ENCODE measurements at regions not wholly inside any gene's neighbourhood (a gene's known extent, or its start where the extent isn't known, plus 50 kb on each side); places are given as distances from the start of the nearest gene placed in this dataset.

- TF ChIP-seq CTCF (conservative IDR thresholded peaks at IDR 0.05 in 1 of 2, IDR thresholded peaks at IDR 0.05 in 1 of 2; ENCODE audit: low read depth in 1 of 2, low read length in 2 of 2) (no peak), EZH2 (IDR thresholded peaks at IDR 0.05; ENCODE audit: low read length, missing control alignments) (no peak)
Measured at GRCh38 chr1:37089750-37090149, 55.4 kb upstream of the GRIK3 start.

All from fibroblast of lung (primary cell).